HepG2 (cell line): ENCODE measurements at regions not wholly inside any gene's neighbourhood (a gene's known extent, or its start where the extent isn't known, plus 50 kb on each side); places are given as distances from the start of the nearest gene placed in this dataset.

Experiments used
- ATAC-seq: fragments of 200-7000 bp; cut with Tn5 transposase; 3 replicates; pipeline ENCODE4 v1.9.1; 2020; ENCODE audit warnings: mild to moderate bottlenecking, moderate library complexity
- BruUV-seq: library from RNA; stranded (reverse); fragments of 400-500 nt; replicated peaks from 2 replicates; lab custom pipeline; 2021; lab: Mats Ljungman, UMichigan
- CTCF ChIA-PET: fragments of 300-600 bp; formaldehyde crosslinking; extraction: SDS; loops from one replicate; lab custom pipeline; 2021; ENCODE audit warnings: low total read pairs, inconsistent platforms, low intra/inter-chr PET ratio; lab: Yijun Ruan, JAX
- POLR2A ChIA-PET: fragments of 350-600 bp; sonication (Branson Sonifier 250); formaldehyde crosslinking; loops from one replicate; lab custom pipeline; 2020; ENCODE audit warnings: antibody characterized with exemption, inconsistent platforms; lab: Yijun Ruan, JAX
- DNase-seq: peaks from one replicate; pipeline ENCODE4 v3.0.0-alpha.2; 2015; ENCODE audit warnings: low spot score
- FAIRE-seq: peaks from 3 replicates; lab custom pipeline; 2011; peaks lifted over from hg19 to GRCh38; lab: Jason Lieb, UNC
- H2AFZ ChIP-seq: one replicate; pipeline ENCODE4 v1.6.1; 2011; ENCODE audit warnings: low read length, inconsistent platforms
- H3K27ac ChIP-seq: fragments of 300-600 bp; 3 replicates; pipeline ENCODE4 v1.8.0; 2011; ENCODE audit warnings: mixed run types, mild to moderate bottlenecking, mixed read lengths, low read length, inconsistent platforms; ENCODE audit not compliant: insufficient read depth; ENCODE audit errors: extremely low read length
- H3K27me3 ChIP-seq, 2 experiments: fragments of 200-600 bp in 1 of 2; 2 replicates in 1 of 2; 3 replicates in 1 of 2; pipeline versions ENCODE4 v1.6.0 to v1.8.0; 2011; ENCODE audit warnings: low read length in 2 of 2, mild to moderate bottlenecking in 2 of 2, moderate library complexity in 2 of 2, inconsistent platforms in 1 of 2; ENCODE audit not compliant: insufficient read depth in 2 of 2, control insufficient read depth in 1 of 2
- H3K36me3 ChIP-seq, 2 experiments: fragments of 200-600 bp in 1 of 2; replicated peaks in 1 of 2; 2 replicates in 1 of 2; 3 replicates in 1 of 2; pipeline versions ENCODE4 v1.5.1 to v1.8.0; 2011; ENCODE audit warnings: low read length in 2 of 2, inconsistent platforms in 1 of 2; ENCODE audit not compliant: insufficient read depth in 2 of 2, control insufficient read depth in 1 of 2
- H3K4me1 ChIP-seq: 2 replicates; pipeline ENCODE4 v1.5.1; 2012; ENCODE audit warnings: low read length, inconsistent platforms; ENCODE audit not compliant: insufficient read depth
- H3K4me2 ChIP-seq: 2 replicates; pipeline ENCODE4 v1.6.0; 2011; ENCODE audit warnings: low read depth, low read length, inconsistent platforms
- H3K4me3 ChIP-seq, 3 experiments: fragments of 200-600 bp in 1 of 3; sonication (generic), shearing (Covaris generic) in 1 of 3; replicated peaks in 1 of 3; 2 replicates each; pipeline ENCODE4 v1.5.1; 2011 to 2016; ENCODE audit warnings: low read length in 3 of 3, inconsistent platforms in 2 of 3, low read depth in 2 of 3, mild to moderate bottlenecking in 2 of 3, control low read depth in 1 of 3, mixed read lengths in 1 of 3; ENCODE audit not compliant: insufficient read depth in 1 of 3
- H3K79me2 ChIP-seq: one replicate; pipeline ENCODE4 v1.6.1; 2011; ENCODE audit warnings: low read length, inconsistent platforms; ENCODE audit not compliant: insufficient read depth
- H3K9ac ChIP-seq: 2 replicates; pipeline ENCODE4 v1.6.0; 2011; ENCODE audit warnings: mild to moderate bottlenecking, low read depth, low read length, inconsistent platforms; ENCODE audit not compliant: insufficient read depth
- H3K9me3 ChIP-seq: 2 replicates; pipeline ENCODE4 v1.5.1; 2012; ENCODE audit warnings: mild to moderate bottlenecking, low read length
- H4K20me1 ChIP-seq: 2 replicates; pipeline ENCODE4 v1.6.0; 2011; ENCODE audit warnings: inconsistent platforms, mild to moderate bottlenecking, low read length, moderate library complexity; ENCODE audit not compliant: insufficient read depth
- BORCS8-MEF2B ChIP-seq: sonication (generic); formaldehyde crosslinking; IDR thresholded peaks from 2 replicates; pipeline ENCODE4 v1.8.0; 2022; ENCODE audit warnings: mild to moderate bottlenecking, missing genetic modification reagents
- EHMT2 ChIP-seq: fragments of 200-600 bp; sonication (generic); IDR thresholded peaks from 2 replicates; pipeline ENCODE4 v1.7.0; 2017; ENCODE audit warnings: antibody characterized with exemption, low read depth, low read length, borderline replicate concordance
- MIER2 ChIP-seq: IDR thresholded peaks from 2 replicates; pipeline ENCODE4 v1.6.1; 2016; ENCODE audit warnings: missing biosample characterization, missing genetic modification reagents
- RAD21 ChIP-seq: fragments of 450-650 bp; formaldehyde crosslinking; IDR thresholded peaks from 2 replicates; pipeline ENCODE4 v1.5.0; 2020; ENCODE audit warnings: mild to moderate bottlenecking
- RBAK ChIP-seq: sonication (generic); formaldehyde crosslinking; IDR thresholded peaks from 2 replicates; pipeline ENCODE4 v1.5.1; 2020; ENCODE audit warnings: mild to moderate bottlenecking, missing genetic modification reagents
- RBM22 ChIP-seq: fragments of 200-400 bp; formaldehyde crosslinking; optimal IDR thresholded peaks from 2 replicates; pipeline ENCODE3; 2017; ENCODE audit warnings: mild to moderate bottlenecking, low read length, moderate library complexity
- SRY ChIP-seq: sonication (generic); formaldehyde crosslinking; IDR thresholded peaks from 2 replicates; pipeline ENCODE4 v1.8.0; 2022; ENCODE audit warnings: mild to moderate bottlenecking, missing genetic modification reagents
- STAG1 ChIP-seq: sonication (generic); formaldehyde crosslinking; IDR thresholded peaks from 2 replicates; pipeline ENCODE4 v1.4.0; 2020; ENCODE audit warnings: missing genetic modification reagents
- TCF7L2 ChIP-seq: IDR thresholded peaks from 2 replicates; pipeline ENCODE4 v1.6.1; 2011; ENCODE audit warnings: mild to moderate bottlenecking, low read depth, low read length, moderate library complexity
- TEAD3 ChIP-seq: optimal IDR thresholded peaks from 2 replicates; pipeline ENCODE3; 2016; ENCODE audit warnings: borderline replicate concordance
- ZNF3 ChIP-seq: IDR thresholded peaks from 2 replicates; pipeline ENCODE4 v1.7.0; 2017; ENCODE audit warnings: inconsistent platforms
- ZSCAN20 ChIP-seq: sonication (generic); formaldehyde crosslinking; IDR thresholded peaks from 2 replicates; pipeline ENCODE4 v1.4.0; 2020; ENCODE audit warnings: missing genetic modification reagents, mild to moderate bottlenecking, borderline replicate concordance
- WGBS: methylation state at CpG from one replicate; pipeline ENCODE4 v1.1.6; 2017; ENCODE audit warnings: low lambda C conversion rate; 5-methylcytosine and 5-hydroxymethylcytosine counted together
- in situ Hi-C: cut with HindIII; loops from 2 replicates; pipeline ENCODE4 v1.10.0; 2017; ENCODE audit warnings: low pct_unique_long_range_greater_than_20kb; ENCODE audit not compliant: extremely low pct_ligation_motif_present
- intact Hi-C: fragments of 100-400 bp; cut with micrococcal nuclease; formaldehyde crosslinking; loops from one replicate; pipeline ENCODE4 v1.10.0; 2022; ENCODE audit not compliant: unreplicated experiment
- TF ChIP-seq, protein P1 (sequence below): sonication (generic); formaldehyde crosslinking; IDR thresholded peaks from 2 replicates; pipeline ENCODE4 v1.4.0; 2020; ENCODE audit warnings: mild to moderate bottlenecking, missing genetic modification reagents
- TF ChIP-seq, protein P2 (sequence below): sonication (generic); formaldehyde crosslinking; IDR thresholded peaks from 2 replicates; pipeline ENCODE4 v1.5.0; 2020; ENCODE audit warnings: mild to moderate bottlenecking, missing genetic modification reagents, moderate library complexity
- TF ChIP-seq, protein P3 (sequence below): sonication (generic); formaldehyde crosslinking; IDR thresholded peaks from 2 replicates; pipeline ENCODE4 v1.4.0; 2020; ENCODE audit warnings: mild to moderate bottlenecking, missing genetic modification reagents
- TF ChIP-seq, protein P4 (sequence below), 2 experiments: sonication (generic) in 1 of 2; formaldehyde crosslinking in 1 of 2; IDR thresholded peaks; 2 replicates each; pipeline versions ENCODE4 v1.4.0 to v1.6.1; 2018 to 2020; ENCODE audit warnings: missing genetic modification reagents in 2 of 2, borderline replicate concordance in 1 of 2, low read depth in 1 of 2, mild to moderate bottlenecking in 1 of 2, missing biosample characterization in 1 of 2

DNA sequence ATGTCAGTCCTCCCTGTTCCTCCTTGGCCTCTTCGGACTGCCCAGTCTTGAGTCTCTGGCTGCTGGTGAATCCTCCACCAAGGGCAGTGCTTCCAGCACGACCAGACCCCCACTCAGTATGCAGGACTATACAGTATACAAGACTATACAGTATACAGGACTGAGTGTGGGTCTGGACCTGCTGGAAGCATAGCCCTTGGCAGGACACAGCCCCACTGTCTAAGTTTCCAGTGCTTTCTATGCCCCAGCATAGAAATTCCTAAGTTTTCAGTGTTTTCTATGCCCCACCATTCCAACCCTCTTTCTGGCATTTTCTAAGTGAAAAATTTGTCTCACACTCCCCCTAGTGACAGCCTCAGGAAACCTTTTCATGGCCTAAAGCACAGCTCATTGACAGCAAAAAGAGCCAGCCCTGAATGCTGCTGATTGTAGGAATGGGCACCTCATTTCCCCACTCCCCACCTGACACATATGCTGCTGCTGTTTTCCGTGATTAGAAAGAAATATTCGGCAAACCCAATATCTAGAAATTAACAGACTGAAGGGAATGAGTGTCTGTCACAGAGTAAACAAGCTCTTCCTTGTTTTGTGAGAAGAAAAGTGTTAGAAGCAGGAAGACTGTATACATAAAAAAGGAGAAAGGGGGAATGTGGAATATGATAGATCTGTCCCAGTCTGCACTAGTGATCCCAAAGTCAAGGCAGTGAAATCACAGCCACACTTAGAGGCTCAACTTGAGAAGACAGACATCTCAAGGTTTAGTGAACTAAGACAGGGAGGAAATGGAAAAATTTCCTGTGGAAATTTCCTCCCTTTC lies 206.9 kb downstream of the IBTK start:
- no peak overlapping the region for H3K9ac ChIP-seq
- H4K20me1 ChIP-seq: no peaks in the 10 kb centered on the region
- H3K27me3 ChIP-seq: no peaks in the 10 kb centered on the region
- H3K79me2 ChIP-seq: no peaks in the 10 kb centered on the region
- intact Hi-C loops: loop anchor here (1.0 to 10.0 kb wide), 2 partner anchors 134 to 306 kb away; no protein-coding TSS in a partner anchor
- WGBS: 42% methylated on average over 4 of the region's 4 CpGs
- in situ Hi-C loops: no loop called here
- BruUV-seq: no TSS peak
- H2AFZ ChIP-seq: no peak overlapping the region
- peak; percentile 46 for DNase-seq
- H3K27ac ChIP-seq: no peak overlapping the region
- no peaks in the 10 kb centered on the region for H3K9me3 ChIP-seq
- CTCF ChIA-PET: interaction anchor here (1.2 kb wide), 1 partner anchor 35 kb away, joined by 3 read pairs; no protein-coding TSS in a partner anchor
- H3K4me2 ChIP-seq: no peak overlapping the region
- no peaks in the 10 kb centered on the region for H3K36me3 ChIP-seq
- peak; percentile 97 for ATAC-seq
- H3K4me1 ChIP-seq: peaks cover 14% of the 10 kb centered on the region
- FAIRE-seq: no peak
- H3K4me3 ChIP-seq: no peak overlapping the region
- POLR2A ChIA-PET: interaction anchor here (0.9 kb wide), 1 partner anchor 44 kb away, joined by 4 read pairs; no protein-coding TSS in a partner anchor
- TF ChIP-seq, protein P1, sequence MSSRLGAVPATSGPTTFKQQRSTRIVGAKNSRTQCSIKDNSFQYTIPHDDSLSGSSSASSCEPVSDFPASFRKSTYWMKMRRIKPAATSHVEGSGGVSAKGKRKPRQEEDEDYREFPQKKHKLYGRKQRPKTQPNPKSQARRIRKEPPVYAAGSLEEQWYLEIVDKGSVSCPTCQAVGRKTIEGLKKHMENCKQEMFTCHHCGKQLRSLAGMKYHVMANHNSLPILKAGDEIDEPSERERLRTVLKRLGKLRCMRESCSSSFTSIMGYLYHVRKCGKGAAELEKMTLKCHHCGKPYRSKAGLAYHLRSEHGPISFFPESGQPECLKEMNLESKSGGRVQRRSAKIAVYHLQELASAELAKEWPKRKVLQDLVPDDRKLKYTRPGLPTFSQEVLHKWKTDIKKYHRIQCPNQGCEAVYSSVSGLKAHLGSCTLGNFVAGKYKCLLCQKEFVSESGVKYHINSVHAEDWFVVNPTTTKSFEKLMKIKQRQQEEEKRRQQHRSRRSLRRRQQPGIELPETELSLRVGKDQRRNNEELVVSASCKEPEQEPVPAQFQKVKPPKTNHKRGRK (CRISPR knock-in tag): peak; percentile 46; the same call in 1 of the 2 replicates
- TF ChIP-seq SRY (no peak), BORCS8-MEF2B (CRISPR knock-in tag) (no peak), MIER2 (CRISPR knock-in tag) (no peak), ZSCAN20 (no peak), TEAD3 (CRISPR knock-in tag) (peak; percentile 32), RBM22 (no peak), TCF7L2 (no peak), RAD21 (CRISPR knock-in tag) (peak; percentile 55), STAG1 (peak; percentile 84), ZNF3 (CRISPR knock-in tag) (peak; percentile 71; the same call in 1 of the 2 replicates), RBAK (CRISPR knock-in tag) (no peak), EHMT2 (no peak)
- TF ChIP-seq, protein P2, sequence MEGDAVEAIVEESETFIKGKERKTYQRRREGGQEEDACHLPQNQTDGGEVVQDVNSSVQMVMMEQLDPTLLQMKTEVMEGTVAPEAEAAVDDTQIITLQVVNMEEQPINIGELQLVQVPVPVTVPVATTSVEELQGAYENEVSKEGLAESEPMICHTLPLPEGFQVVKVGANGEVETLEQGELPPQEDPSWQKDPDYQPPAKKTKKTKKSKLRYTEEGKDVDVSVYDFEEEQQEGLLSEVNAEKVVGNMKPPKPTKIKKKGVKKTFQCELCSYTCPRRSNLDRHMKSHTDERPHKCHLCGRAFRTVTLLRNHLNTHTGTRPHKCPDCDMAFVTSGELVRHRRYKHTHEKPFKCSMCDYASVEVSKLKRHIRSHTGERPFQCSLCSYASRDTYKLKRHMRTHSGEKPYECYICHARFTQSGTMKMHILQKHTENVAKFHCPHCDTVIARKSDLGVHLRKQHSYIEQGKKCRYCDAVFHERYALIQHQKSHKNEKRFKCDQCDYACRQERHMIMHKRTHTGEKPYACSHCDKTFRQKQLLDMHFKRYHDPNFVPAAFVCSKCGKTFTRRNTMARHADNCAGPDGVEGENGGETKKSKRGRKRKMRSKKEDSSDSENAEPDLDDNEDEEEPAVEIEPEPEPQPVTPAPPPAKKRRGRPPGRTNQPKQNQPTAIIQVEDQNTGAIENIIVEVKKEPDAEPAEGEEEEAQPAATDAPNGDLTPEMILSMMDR (CRISPR knock-in tag): peak; percentile 80
- TF ChIP-seq, protein P3, sequence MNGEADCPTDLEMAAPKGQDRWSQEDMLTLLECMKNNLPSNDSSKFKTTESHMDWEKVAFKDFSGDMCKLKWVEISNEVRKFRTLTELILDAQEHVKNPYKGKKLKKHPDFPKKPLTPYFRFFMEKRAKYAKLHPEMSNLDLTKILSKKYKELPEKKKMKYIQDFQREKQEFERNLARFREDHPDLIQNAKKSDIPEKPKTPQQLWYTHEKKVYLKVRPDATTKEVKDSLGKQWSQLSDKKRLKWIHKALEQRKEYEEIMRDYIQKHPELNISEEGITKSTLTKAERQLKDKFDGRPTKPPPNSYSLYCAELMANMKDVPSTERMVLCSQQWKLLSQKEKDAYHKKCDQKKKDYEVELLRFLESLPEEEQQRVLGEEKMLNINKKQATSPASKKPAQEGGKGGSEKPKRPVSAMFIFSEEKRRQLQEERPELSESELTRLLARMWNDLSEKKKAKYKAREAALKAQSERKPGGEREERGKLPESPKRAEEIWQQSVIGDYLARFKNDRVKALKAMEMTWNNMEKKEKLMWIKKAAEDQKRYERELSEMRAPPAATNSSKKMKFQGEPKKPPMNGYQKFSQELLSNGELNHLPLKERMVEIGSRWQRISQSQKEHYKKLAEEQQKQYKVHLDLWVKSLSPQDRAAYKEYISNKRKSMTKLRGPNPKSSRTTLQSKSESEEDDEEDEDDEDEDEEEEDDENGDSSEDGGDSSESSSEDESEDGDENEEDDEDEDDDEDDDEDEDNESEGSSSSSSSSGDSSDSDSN (CRISPR knock-in tag): 0 out of 2 replicates have a peak, but pooled peaks have one; percentile 20
- TF ChIP-seq, protein P4, sequence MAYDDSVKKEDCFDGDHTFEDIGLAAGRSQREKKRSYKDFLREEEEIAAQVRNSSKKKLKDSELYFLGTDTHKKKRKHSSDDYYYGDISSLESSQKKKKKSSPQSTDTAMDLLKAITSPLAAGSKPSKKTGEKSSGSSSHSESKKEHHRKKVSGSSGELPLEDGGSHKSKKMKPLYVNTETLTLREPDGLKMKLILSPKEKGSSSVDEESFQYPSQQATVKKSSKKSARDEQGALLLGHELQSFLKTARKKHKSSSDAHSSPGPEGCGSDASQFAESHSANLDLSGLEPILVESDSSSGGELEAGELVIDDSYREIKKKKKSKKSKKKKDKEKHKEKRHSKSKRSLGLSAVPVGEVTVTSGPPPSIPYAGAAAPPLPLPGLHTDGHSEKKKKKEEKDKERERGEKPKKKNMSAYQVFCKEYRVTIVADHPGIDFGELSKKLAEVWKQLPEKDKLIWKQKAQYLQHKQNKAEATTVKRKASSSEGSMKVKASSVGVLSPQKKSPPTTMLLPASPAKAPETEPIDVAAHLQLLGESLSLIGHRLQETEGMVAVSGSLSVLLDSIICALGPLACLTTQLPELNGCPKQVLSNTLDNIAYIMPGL (CRISPR knock-in tag; IDR thresholded peaks at IDR 0.05; ENCODE audit: borderline replicate concordance in 1 of 2, low read depth in 1 of 2): peak; percentile 39; a peak in 2 of 4 replicates
